Keratinocyte (primary cell): ENCODE measurements at regions not wholly inside any gene's neighbourhood (a gene's known extent, or its start where the extent isn't known, plus 50 kb on each side); places are given as distances from the start of the nearest gene placed in this dataset.

Experiments used
- DNase-seq: peaks from one replicate; pipeline ENCODE4 v3.0.0-alpha.2; 2011; ENCODE audit warnings: low read depth, missing footprints, low spot score
- FAIRE-seq: peaks from 2 replicates; lab custom pipeline; 2011; peaks lifted over from hg19 to GRCh38; lab: Jason Lieb, UNC
- H2AFZ ChIP-seq: 2 replicates; pipeline ENCODE4 v1.6.0; 2012; ENCODE audit warnings: low read length, control low read depth, inconsistent platforms; ENCODE audit not compliant: control insufficient read depth
- H3K27ac ChIP-seq: 2 replicates; pipeline ENCODE4 v1.5.1; 2011; ENCODE audit warnings: low read length; ENCODE audit not compliant: control insufficient read depth, insufficient read depth
- H3K27me3 ChIP-seq: 3 replicates; pipeline ENCODE4 v1.6.0; 2011; ENCODE audit warnings: low read length; ENCODE audit not compliant: control insufficient read depth, insufficient read depth; ENCODE audit errors: extremely low read depth
- H3K36me3 ChIP-seq, 2 experiments: 2 replicates in 1 of 2; 3 replicates in 1 of 2; pipeline ENCODE4 v1.5.1; 2011; ENCODE audit warnings: low read length in 2 of 2, mild to moderate bottlenecking in 1 of 2; ENCODE audit not compliant: control insufficient read depth in 2 of 2, insufficient read depth in 2 of 2; ENCODE audit errors: extremely low read depth in 1 of 2
- H3K4me1 ChIP-seq: 3 replicates; pipeline ENCODE4 v1.5.1; 2011; ENCODE audit warnings: low read length; ENCODE audit not compliant: control insufficient read depth, insufficient read depth; ENCODE audit errors: extremely low read depth
- H3K4me2 ChIP-seq: 3 replicates; pipeline ENCODE4 v1.6.0; 2011; ENCODE audit warnings: low read depth, low read length; ENCODE audit not compliant: control insufficient read depth, insufficient read depth; ENCODE audit errors: extremely low read depth
- H3K4me3 ChIP-seq, 3 experiments: fragments of 200-600 bp in 1 of 3; sonication (generic) in 1 of 3; 2 replicates in 2 of 3; 3 replicates in 1 of 3; pipeline ENCODE4 v1.5.1; 2011 to 2016; ENCODE audit warnings: low read length in 3 of 3, mild to moderate bottlenecking in 3 of 3, control low read depth in 2 of 3, inconsistent platforms in 1 of 3, low read depth in 1 of 3, mixed read lengths in 1 of 3, mixed run types in 1 of 3, moderate library complexity in 1 of 3; ENCODE audit not compliant: control insufficient read depth in 2 of 3, insufficient read depth in 2 of 3; ENCODE audit errors: extremely low read depth in 1 of 3
- H3K79me2 ChIP-seq: 2 replicates; pipeline ENCODE4 v1.6.0; 2012; ENCODE audit warnings: low read length; ENCODE audit not compliant: control insufficient read depth, insufficient read depth
- H3K9ac ChIP-seq: 3 replicates; pipeline ENCODE4 v1.6.0; 2011; ENCODE audit warnings: low read length; ENCODE audit not compliant: control insufficient read depth, insufficient read depth; ENCODE audit errors: extremely low read depth
- H3K9me1 ChIP-seq: 3 replicates; pipeline ENCODE4 v1.6.0; 2011; ENCODE audit warnings: low read length; ENCODE audit not compliant: control insufficient read depth, insufficient read depth; ENCODE audit errors: extremely low read depth
- H3K9me3 ChIP-seq: 2 replicates; pipeline ENCODE4 v1.5.1; 2012; ENCODE audit warnings: low read depth, low read length; ENCODE audit not compliant: control insufficient read depth
- H4K20me1 ChIP-seq: 3 replicates; pipeline ENCODE4 v1.6.0; 2011; ENCODE audit warnings: low read length; ENCODE audit not compliant: control insufficient read depth, insufficient read depth; ENCODE audit errors: extremely low read depth
- EZH2 ChIP-seq: IDR thresholded peaks from one replicate; pipeline ENCODE4 v1.6.1; 2012; ENCODE audit warnings: inconsistent platforms, mild to moderate bottlenecking, low read length, moderate library complexity
- dilution Hi-C: fragments of 300-500 bp; cut with MboI; formaldehyde crosslinking; loops from one replicate; pipeline ENCODE4 v1.7.0; 2020; ENCODE audit warnings: low sequenced_read_pairs; ENCODE audit not compliant: extremely low pct_ligation_motif_present
- small RNA-seq, 3 experiments: library from RNA; depleted of rRNA; stranded (forward); fragments of <200 nt; gene quantifications; one replicate each; pipeline ENCODE3, GENCODE V24; 2012; ENCODE audit warnings: low read depth in 3 of 3, low replicate concordance in 1 of 3; ENCODE audit not compliant: insufficient read length in 3 of 3
- TF ChIP-seq, protein P1 (sequence below), 3 experiments: IDR thresholded peaks in 1 of 3; conservative IDR thresholded peaks in 1 of 3; optimal IDR thresholded peaks in 1 of 3; 2 replicates in 2 of 3; 3 replicates in 1 of 3; pipeline versions ENCODE3 to v1.5.1; 2011; ENCODE audit warnings: low read length in 3 of 3, mild to moderate bottlenecking in 3 of 3, moderate library complexity in 2 of 3, control low read depth in 1 of 3, inconsistent platforms in 1 of 3; ENCODE audit not compliant: insufficient read depth in 2 of 3; ENCODE audit errors: extremely low read depth in 1 of 3

GRCh38 chr6:47427680-47428079, 49.9 kb upstream of the CD2AP start:
- H3K79me2 ChIP-seq, result no peaks in the 10 kb centered on the region
- H2AFZ ChIP-seq, result no peak overlapping the region
- H4K20me1 ChIP-seq, result no peaks in the 10 kb centered on the region
- no peak for DNase-seq
- dilution Hi-C loops, result no loop called here
- H3K4me2 ChIP-seq, result no peak overlapping the region
- no peaks in the 10 kb centered on the region for H3K27me3 ChIP-seq
- FAIRE-seq, result no peak
- no peaks in the 10 kb centered on the region for H3K36me3 ChIP-seq
- no peaks in the 10 kb centered on the region for H3K9me3 ChIP-seq
- H3K4me1 ChIP-seq, result no peaks in the 10 kb centered on the region
- no peak overlapping the region for H3K9ac ChIP-seq
- H3K4me3 ChIP-seq, result no peak overlapping the region
- no peak for TF ChIP-seq EZH2
- TF ChIP-seq, protein P1, sequence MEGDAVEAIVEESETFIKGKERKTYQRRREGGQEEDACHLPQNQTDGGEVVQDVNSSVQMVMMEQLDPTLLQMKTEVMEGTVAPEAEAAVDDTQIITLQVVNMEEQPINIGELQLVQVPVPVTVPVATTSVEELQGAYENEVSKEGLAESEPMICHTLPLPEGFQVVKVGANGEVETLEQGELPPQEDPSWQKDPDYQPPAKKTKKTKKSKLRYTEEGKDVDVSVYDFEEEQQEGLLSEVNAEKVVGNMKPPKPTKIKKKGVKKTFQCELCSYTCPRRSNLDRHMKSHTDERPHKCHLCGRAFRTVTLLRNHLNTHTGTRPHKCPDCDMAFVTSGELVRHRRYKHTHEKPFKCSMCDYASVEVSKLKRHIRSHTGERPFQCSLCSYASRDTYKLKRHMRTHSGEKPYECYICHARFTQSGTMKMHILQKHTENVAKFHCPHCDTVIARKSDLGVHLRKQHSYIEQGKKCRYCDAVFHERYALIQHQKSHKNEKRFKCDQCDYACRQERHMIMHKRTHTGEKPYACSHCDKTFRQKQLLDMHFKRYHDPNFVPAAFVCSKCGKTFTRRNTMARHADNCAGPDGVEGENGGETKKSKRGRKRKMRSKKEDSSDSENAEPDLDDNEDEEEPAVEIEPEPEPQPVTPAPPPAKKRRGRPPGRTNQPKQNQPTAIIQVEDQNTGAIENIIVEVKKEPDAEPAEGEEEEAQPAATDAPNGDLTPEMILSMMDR (optimal IDR thresholded peaks at IDR 0.05 in 1 of 3, IDR thresholded peaks at IDR 0.05 in 1 of 3, conservative IDR thresholded peaks at IDR 0.05 in 1 of 3; ENCODE audit: extremely low read depth in 1 of 3, insufficient read depth in 2 of 3, low read length in 3 of 3), result no peak
- no peak overlapping the region for H3K27ac ChIP-seq
- H3K9me1 ChIP-seq, result no peaks in the 10 kb centered on the region

Small RNA genes lying in the stretch of these regions (small RNA-seq; reads per million reads assigned to genes)
- 0 reads per million in 3 experiments for gene B3GNTL1P2
